ENCODE measurements at regions not wholly inside any gene's neighbourhood (a gene's known extent, or its start where the extent isn't known, plus 50 kb on each side); places are given as distances from the start of the nearest gene placed in this dataset.

DNA sequence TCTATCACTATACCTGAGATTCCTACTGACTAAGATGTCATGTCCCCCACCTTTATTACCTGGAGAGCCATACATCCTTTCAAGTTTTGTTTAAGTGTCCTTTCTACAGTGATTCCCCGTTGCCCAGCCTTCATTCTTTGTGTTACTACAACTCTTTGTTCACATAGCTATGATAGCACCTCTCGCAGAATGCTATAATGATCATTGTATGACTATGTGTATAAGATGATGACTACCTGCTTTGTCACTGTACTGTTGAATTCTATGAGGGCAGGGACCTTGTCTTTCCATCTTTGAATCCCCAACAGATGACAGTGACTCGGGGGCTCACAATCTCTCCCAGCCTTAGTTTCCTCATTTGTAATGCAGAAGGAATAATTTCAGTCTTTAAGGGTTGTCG is 361.2 kb downstream of the NPR3 start:
- Histone ChIP-seq H3K4me2 (ENCODE audit: low read length) (no peak overlapping the region), H3K4me3 (ENCODE audit: low read length) (no peak overlapping the region), H3K9me3 (ENCODE audit: low read length) (no peaks in the 10 kb centered on the region), H3K79me2 (replicated peaks; ENCODE audit: insufficient read depth, low read length) (no peaks in the 10 kb centered on the region), H4K20me1 (ENCODE audit: insufficient read depth) (no peaks in the 10 kb centered on the region), H3K36me3 (ENCODE audit: insufficient read depth, low read length) (no peaks in the 10 kb centered on the region), H2AFZ (ENCODE audit: low read depth, low read length) (no peak overlapping the region), H3K27me3 (ENCODE audit: insufficient read depth, low read depth, low read length) (no peaks in the 10 kb centered on the region), H3K9ac (ENCODE audit: low read length) (no peak overlapping the region), H3F3A (ENCODE audit: insufficient read depth, low read length, poor library complexity, severe bottlenecking) (no peaks in the 10 kb centered on the region), H3K9me2 (ENCODE audit: insufficient read depth, low read length) (no peaks in the 10 kb centered on the region), H3K27ac (ENCODE audit: low read length) (no peak overlapping the region)
- TF ChIP-seq RAD21 (conservative IDR thresholded peaks at IDR 0.05), result no peak
- no peak for TF ChIP-seq CTCF (IDR thresholded peaks at IDR 0.05; ENCODE audit: poor library complexity, severe bottlenecking)

GRCh38 chr5:33072726-33073125 is 361.6 kb downstream of the NPR3 start:
- no peaks in the 10 kb centered on the region for H3K79me2 ChIP-seq (replicated peaks; ENCODE audit: insufficient read depth, low read length)
- H3K27me3 ChIP-seq (ENCODE audit: insufficient read depth, low read depth, low read length), result no peaks in the 10 kb centered on the region
- no peak overlapping the region for H3K9ac ChIP-seq (ENCODE audit: low read length)
- H3K4me3 ChIP-seq (ENCODE audit: low read length), result no peak overlapping the region
- no peaks in the 10 kb centered on the region for H4K20me1 ChIP-seq (ENCODE audit: insufficient read depth)
- H3K9me2 ChIP-seq (ENCODE audit: insufficient read depth, low read length), result no peaks in the 10 kb centered on the region
- no peak overlapping the region for H3K4me2 ChIP-seq (ENCODE audit: low read length)
- no peaks in the 10 kb centered on the region for H3F3A ChIP-seq (ENCODE audit: insufficient read depth, low read length, poor library complexity, severe bottlenecking)
- H2AFZ ChIP-seq (ENCODE audit: low read depth, low read length), result no peak overlapping the region
- H3K9me3 ChIP-seq (ENCODE audit: low read length), result no peaks in the 10 kb centered on the region
- no peak for TF ChIP-seq TAF1 (IDR thresholded peaks at IDR 0.05; ENCODE audit: low read depth)
- no peak for TF ChIP-seq RAD21 (conservative IDR thresholded peaks at IDR 0.05)
- TF ChIP-seq, protein P1, sequence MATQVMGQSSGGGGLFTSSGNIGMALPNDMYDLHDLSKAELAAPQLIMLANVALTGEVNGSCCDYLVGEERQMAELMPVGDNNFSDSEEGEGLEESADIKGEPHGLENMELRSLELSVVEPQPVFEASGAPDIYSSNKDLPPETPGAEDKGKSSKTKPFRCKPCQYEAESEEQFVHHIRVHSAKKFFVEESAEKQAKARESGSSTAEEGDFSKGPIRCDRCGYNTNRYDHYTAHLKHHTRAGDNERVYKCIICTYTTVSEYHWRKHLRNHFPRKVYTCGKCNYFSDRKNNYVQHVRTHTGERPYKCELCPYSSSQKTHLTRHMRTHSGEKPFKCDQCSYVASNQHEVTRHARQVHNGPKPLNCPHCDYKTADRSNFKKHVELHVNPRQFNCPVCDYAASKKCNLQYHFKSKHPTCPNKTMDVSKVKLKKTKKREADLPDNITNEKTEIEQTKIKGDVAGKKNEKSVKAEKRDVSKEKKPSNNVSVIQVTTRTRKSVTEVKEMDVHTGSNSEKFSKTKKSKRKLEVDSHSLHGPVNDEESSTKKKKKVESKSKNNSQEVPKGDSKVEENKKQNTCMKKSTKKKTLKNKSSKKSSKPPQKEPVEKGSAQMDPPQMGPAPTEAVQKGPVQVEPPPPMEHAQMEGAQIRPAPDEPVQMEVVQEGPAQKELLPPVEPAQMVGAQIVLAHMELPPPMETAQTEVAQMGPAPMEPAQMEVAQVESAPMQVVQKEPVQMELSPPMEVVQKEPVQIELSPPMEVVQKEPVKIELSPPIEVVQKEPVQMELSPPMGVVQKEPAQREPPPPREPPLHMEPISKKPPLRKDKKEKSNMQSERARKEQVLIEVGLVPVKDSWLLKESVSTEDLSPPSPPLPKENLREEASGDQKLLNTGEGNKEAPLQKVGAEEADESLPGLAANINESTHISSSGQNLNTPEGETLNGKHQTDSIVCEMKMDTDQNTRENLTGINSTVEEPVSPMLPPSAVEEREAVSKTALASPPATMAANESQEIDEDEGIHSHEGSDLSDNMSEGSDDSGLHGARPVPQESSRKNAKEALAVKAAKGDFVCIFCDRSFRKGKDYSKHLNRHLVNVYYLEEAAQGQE (IDR thresholded peaks at IDR 0.05; ENCODE audit: borderline replicate concordance), result no peak
- no peak for TF ChIP-seq EP300 (conservative IDR thresholded peaks at IDR 0.05; ENCODE audit: poor library complexity, severe bottlenecking)
- no peak for TF ChIP-seq SMC3 (conservative IDR thresholded peaks at IDR 0.05; ENCODE audit: poor library complexity)
- no peak for TF ChIP-seq EZH2 (IDR thresholded peaks at IDR 0.05; ENCODE audit: borderline replicate concordance, insufficient read depth, low read length, poor library complexity, severe bottlenecking)
- no peak for TF ChIP-seq CTCF (IDR thresholded peaks at IDR 0.05; ENCODE audit: poor library complexity, severe bottlenecking)
- no peak for TF ChIP-seq MXI1 (conservative IDR thresholded peaks at IDR 0.05; ENCODE audit: poor library complexity, severe bottlenecking)
- TF ChIP-seq POLR2AphosphoS5 (IDR thresholded peaks at IDR 0.05), result no peak
- no peaks in the 10 kb centered on the region for H3K36me3 ChIP-seq (ENCODE audit: insufficient read depth, low read length)
- no peak overlapping the region for H3K27ac ChIP-seq (ENCODE audit: low read length)

All from neural cell (in vitro differentiated cells).